HUES6 (cell line): ENCODE measurements at regions not wholly inside any gene's neighbourhood (a gene's known extent, or its start where the extent isn't known, plus 50 kb on each side); places are given as distances from the start of the nearest gene placed in this dataset.

Source experiments
- H3K27ac ChIP-seq: 2 replicates; pipeline ENCODE4 v1.7.0; 2013; ENCODE audit warnings: low read depth, mild to moderate bottlenecking, low read length, inconsistent platforms
- H3K27me3 ChIP-seq: 2 replicates; pipeline ENCODE4 v1.6.1; 2013; ENCODE audit warnings: low read length; ENCODE audit not compliant: control insufficient read depth, insufficient read depth
- H3K36me3 ChIP-seq: 2 replicates; pipeline ENCODE4 v1.6.1; 2013; ENCODE audit warnings: low read length; ENCODE audit not compliant: control insufficient read depth, insufficient read depth
- H3K4me1 ChIP-seq: 2 replicates; pipeline ENCODE4 v1.6.1; 2013; ENCODE audit warnings: low read length; ENCODE audit not compliant: control insufficient read depth, insufficient read depth
- H3K4me3 ChIP-seq: 2 replicates; pipeline ENCODE4 v1.5.1; 2013; ENCODE audit warnings: low read depth, low read length
- H3K9ac ChIP-seq: one replicate; pipeline ENCODE4 v1.6.1; 2013; ENCODE audit warnings: mild to moderate bottlenecking, low read length
- H3K9me3 ChIP-seq: 2 replicates; pipeline ENCODE4 v1.6.1; 2013; ENCODE audit warnings: low read depth, low read length; ENCODE audit not compliant: control insufficient read depth, insufficient read depth

- H3K9ac ChIP-seq, result no peak overlapping the region
- no peak overlapping the region for H3K4me3 ChIP-seq
- no peak overlapping the region for H3K27ac ChIP-seq
- H3K27me3 ChIP-seq, result peaks cover 7% of the 10 kb centered on the region
- no peaks in the 10 kb centered on the region for H3K9me3 ChIP-seq
- peaks cover 32% of the 10 kb centered on the region for H3K4me1 ChIP-seq
- no peaks in the 10 kb centered on the region for H3K36me3 ChIP-seq
These were observed 337.5 kb downstream of the EPHA7 start for GRCh38 chr6:93081901-93082300.

- H3K27ac ChIP-seq, result no peak overlapping the region
- no peaks in the 10 kb centered on the region for H3K36me3 ChIP-seq
- H3K4me3 ChIP-seq, result no peak overlapping the region
- H3K4me1 ChIP-seq, result peaks cover 18% of the 10 kb centered on the region
- peaks cover 10% of the 10 kb centered on the region; the same call in 1 of the 2 replicates for H3K9me3 ChIP-seq
- no peak overlapping the region for H3K9ac ChIP-seq
- H3K27me3 ChIP-seq, result peaks cover 7% of the 10 kb centered on the region
These were observed 340.3 kb downstream of the EPHA7 start for GRCh38 chr6:93079061-93079460.

GRCh38 chr6:93073811-93074210, 345.5 kb downstream of the EPHA7 start:
- Histone ChIP-seq H3K27ac (no peak overlapping the region), H3K36me3 (no peaks in the 10 kb centered on the region), H3K9me3 (peaks cover 10% of the 10 kb centered on the region; the same call in 1 of the 2 replicates), H3K4me3 (no peak overlapping the region), H3K4me1 (no peaks in the 10 kb centered on the region), H3K27me3 (no peaks in the 10 kb centered on the region), H3K9ac (no peak overlapping the region)

- Histone ChIP-seq H3K36me3 (no peaks in the 10 kb centered on the region), H3K9me3 (peaks cover 3% of the 10 kb centered on the region; the same call in 1 of the 2 replicates), H3K4me1 (no peaks in the 10 kb centered on the region), H3K9ac (no peak overlapping the region), H3K27ac (no peak overlapping the region), H3K4me3 (no peak overlapping the region), H3K27me3 (no peaks in the 10 kb centered on the region)
These were observed 349.5 kb downstream of the EPHA7 start for GRCh38 chr6:93069856-93070255.

GRCh38 chr6:93059911-93060310, 359.4 kb downstream of the EPHA7 start:
- no peaks in the 10 kb centered on the region for H3K27me3 ChIP-seq
- no peaks in the 10 kb centered on the region for H3K4me1 ChIP-seq
- H3K4me3 ChIP-seq, result no peak overlapping the region
- no peak overlapping the region for H3K27ac ChIP-seq
- no peaks in the 10 kb centered on the region for H3K9me3 ChIP-seq
- H3K9ac ChIP-seq, result no peak overlapping the region
- no peaks in the 10 kb centered on the region for H3K36me3 ChIP-seq

- Histone ChIP-seq H3K9me3 (no peaks in the 10 kb centered on the region), H3K9ac (no peak overlapping the region), H3K36me3 (no peaks in the 10 kb centered on the region), H3K27me3 (no peaks in the 10 kb centered on the region), H3K4me3 (no peak overlapping the region), H3K4me1 (no peaks in the 10 kb centered on the region), H3K27ac (no peak overlapping the region)
These were observed 361.8 kb downstream of the EPHA7 start for GRCh38 chr6:93057584-93057983.

- Histone ChIP-seq H3K27ac (peak overlapping the region; percentile 60), H3K4me1 (peaks cover 43% of the 10 kb centered on the region)
These were observed 371.0 kb downstream of the EPHA7 start for GRCh38 chr6:93048381-93048780.

GRCh38 chr6:93047033-93047432, 372.3 kb downstream of the EPHA7 start:
- Histone ChIP-seq H3K4me3 (no peak overlapping the region), H3K4me1 (peaks cover 43% of the 10 kb centered on the region), H3K36me3 (no peaks in the 10 kb centered on the region), H3K27me3 (no peaks in the 10 kb centered on the region), H3K9ac (no peak overlapping the region), H3K9me3 (no peaks in the 10 kb centered on the region), H3K27ac (peak overlapping the region; percentile 60; the same call in 1 of the 2 replicates)

More at GRCh38 chr6:93048381-93048780, 371.0 kb downstream of the EPHA7 start:
- Histone ChIP-seq H3K36me3 (no peaks in the 10 kb centered on the region), H3K27me3 (no peaks in the 10 kb centered on the region), H3K9ac (no peak overlapping the region), H3K9me3 (no peaks in the 10 kb centered on the region), H3K4me3 (no peak overlapping the region)

GRCh38 chr6:93045156-93045555, 374.2 kb downstream of the EPHA7 start:
- no peak overlapping the region for H3K27ac ChIP-seq
- no peak overlapping the region for H3K9ac ChIP-seq
- H3K4me1 ChIP-seq, result peaks cover 40% of the 10 kb centered on the region
- H3K4me3 ChIP-seq, result no peak overlapping the region
- H3K9me3 ChIP-seq, result no peaks in the 10 kb centered on the region
- H3K36me3 ChIP-seq, result no peaks in the 10 kb centered on the region
- no peaks in the 10 kb centered on the region for H3K27me3 ChIP-seq

GRCh38 chr6:93040375-93040774, 379.0 kb downstream of the EPHA7 start:
- no peak overlapping the region for H3K4me3 ChIP-seq
- no peaks in the 10 kb centered on the region for H3K27me3 ChIP-seq
- H3K4me1 ChIP-seq, result peaks cover 7% of the 10 kb centered on the region; the same call in 1 of the 2 replicates
- H3K27ac ChIP-seq, result no peak overlapping the region
- H3K36me3 ChIP-seq, result no peaks in the 10 kb centered on the region
- no peak overlapping the region for H3K9ac ChIP-seq
- peaks cover 19% of the 10 kb centered on the region for H3K9me3 ChIP-seq

GRCh38 chr6:93036835-93037234, 382.5 kb downstream of the EPHA7 start:
- no peak overlapping the region for H3K9ac ChIP-seq
- H3K4me1 ChIP-seq, result no peaks in the 10 kb centered on the region
- no peaks in the 10 kb centered on the region for H3K36me3 ChIP-seq
- H3K27me3 ChIP-seq, result no peaks in the 10 kb centered on the region
- H3K4me3 ChIP-seq, result no peak overlapping the region
- peaks cover 19% of the 10 kb centered on the region for H3K9me3 ChIP-seq
- no peak overlapping the region for H3K27ac ChIP-seq

- Histone ChIP-seq H3K4me3 (no peak overlapping the region), H3K4me1 (no peaks in the 10 kb centered on the region), H3K9ac (no peak overlapping the region), H3K36me3 (no peaks in the 10 kb centered on the region), H3K9me3 (peaks cover 19% of the 10 kb centered on the region), H3K27ac (no peak overlapping the region), H3K27me3 (no peaks in the 10 kb centered on the region)
These were observed 383.6 kb downstream of the EPHA7 start for GRCh38 chr6:93035756-93036155.
